H9 (cell line): ENCODE measurements at regions not wholly inside any gene's neighbourhood (a gene's known extent, or its start where the extent isn't known, plus 50 kb on each side); places are given as distances from the start of the nearest gene placed in this dataset.
"Not testable (repeated sequence)": the region's sequence is repeated elsewhere in the genome, so short reads cannot be mapped to it uniquely, and the experiment has no call there.

Experiments used
- DNase-seq: peaks from one replicate; pipeline ENCODE4 v3.0.0-alpha.2; 2017
- H2AFZ ChIP-seq: one replicate; pipeline ENCODE4 v1.6.1; 2013; ENCODE audit warnings: mild to moderate bottlenecking, low read length, control low read depth, moderate library complexity
- H2AK5ac ChIP-seq: 2 replicates; pipeline ENCODE4 v1.6.1; 2013; ENCODE audit warnings: low read length, control low read depth, mixed read lengths; ENCODE audit not compliant: insufficient read length
- H2BK120ac ChIP-seq: one replicate; pipeline ENCODE4 v1.6.1; 2013; ENCODE audit warnings: low read depth, mild to moderate bottlenecking, low read length, control low read depth, inconsistent platforms; ENCODE audit not compliant: poor library complexity, severe bottlenecking
- H2BK12ac ChIP-seq: 2 replicates; pipeline ENCODE4 v1.6.1; 2013; ENCODE audit warnings: low read length, control low read depth, mixed read lengths, low read depth; ENCODE audit not compliant: insufficient read length
- H2BK15ac ChIP-seq: 2 replicates; pipeline ENCODE4 v1.6.1; 2013; ENCODE audit warnings: low read depth, low read length, control low read depth
- H2BK20ac ChIP-seq: one replicate; pipeline ENCODE4 v1.6.1; 2013; ENCODE audit warnings: low read depth, mild to moderate bottlenecking, low read length, control low read depth, inconsistent platforms; ENCODE audit not compliant: poor library complexity, severe bottlenecking
- H2BK5ac ChIP-seq: 2 replicates; pipeline ENCODE4 v1.6.1; 2013; ENCODE audit warnings: low read length, control low read depth, mixed read lengths; ENCODE audit not compliant: insufficient read length
- H3K14ac ChIP-seq: 2 replicates; pipeline ENCODE4 v1.6.1; 2013; ENCODE audit warnings: low read length, control low read depth; ENCODE audit not compliant: insufficient read depth
- H3K18ac ChIP-seq: 2 replicates; pipeline ENCODE4 v1.6.1; 2013; ENCODE audit warnings: low read depth, mild to moderate bottlenecking, mixed read lengths, low read length, control low read depth; ENCODE audit not compliant: insufficient read length
- H3K23ac ChIP-seq: 2 replicates; pipeline ENCODE4 v1.6.1; 2013; ENCODE audit warnings: low read length, control low read depth, mixed read lengths, low read depth; ENCODE audit not compliant: insufficient read length
- H3K23me2 ChIP-seq: 2 replicates; pipeline ENCODE4 v1.6.1; 2013; ENCODE audit warnings: low read depth, mild to moderate bottlenecking, mixed read lengths, low read length, control low read depth; ENCODE audit not compliant: insufficient read length, poor library complexity, severe bottlenecking
- H3K27ac ChIP-seq: 2 replicates; pipeline ENCODE4 v1.5.1; 2013; ENCODE audit warnings: low read length, control low read depth, mixed read lengths, low read depth; ENCODE audit not compliant: insufficient read length
- H3K27me3 ChIP-seq: 2 replicates; pipeline ENCODE4 v1.6.1; 2013; ENCODE audit warnings: low read length, control low read depth, inconsistent platforms; ENCODE audit not compliant: insufficient read depth
- H3K4ac ChIP-seq: 2 replicates; pipeline ENCODE4 v1.6.1; 2013; ENCODE audit warnings: low read depth, mild to moderate bottlenecking, control low read depth, inconsistent platforms, low read length, moderate library complexity
- H3K4me1 ChIP-seq: 2 replicates; pipeline ENCODE4 v1.6.1; 2013; ENCODE audit warnings: low read length, control low read depth, inconsistent platforms; ENCODE audit not compliant: insufficient read depth
- H3K4me2 ChIP-seq: 2 replicates; pipeline ENCODE4 v1.6.1; 2013; ENCODE audit warnings: low read length, control low read depth, mixed read lengths; ENCODE audit not compliant: insufficient read length, insufficient read depth
- H3K56ac ChIP-seq: 2 replicates; pipeline ENCODE4 v1.6.1; 2013; ENCODE audit warnings: low read depth, mild to moderate bottlenecking, mixed read lengths, low read length, control low read depth; ENCODE audit not compliant: insufficient read length
- H3K79me1 ChIP-seq: 2 replicates; pipeline ENCODE4 v1.6.1; 2013; ENCODE audit warnings: low read depth, mild to moderate bottlenecking, moderate library complexity, low read length, control low read depth, inconsistent platforms; ENCODE audit not compliant: insufficient read depth, poor library complexity, severe bottlenecking
- H3K79me2 ChIP-seq: 2 replicates; pipeline ENCODE4 v1.6.1; 2013; ENCODE audit warnings: low read length, control low read depth, inconsistent platforms; ENCODE audit not compliant: insufficient read depth
- H3K9ac ChIP-seq: 2 replicates; pipeline ENCODE4 v1.6.1; 2013; ENCODE audit warnings: low read length, control low read depth, mixed read lengths; ENCODE audit not compliant: insufficient read length; ENCODE audit errors: extremely low read depth
- H3K9me3 ChIP-seq: one replicate; pipeline ENCODE4 v1.6.1; 2013; ENCODE audit warnings: low read depth, low read length, inconsistent platforms; ENCODE audit not compliant: control insufficient read depth
- H3T11ph ChIP-seq: one replicate; pipeline ENCODE4 v1.6.1; 2013; ENCODE audit warnings: mild to moderate bottlenecking, low read length, control low read depth, inconsistent platforms
- H4K20me1 ChIP-seq: one replicate; pipeline ENCODE4 v1.6.1; 2013; ENCODE audit not compliant: control insufficient read depth, insufficient read length, insufficient read depth
- H4K5ac ChIP-seq: 2 replicates; pipeline ENCODE4 v1.6.1; 2013; ENCODE audit warnings: low read depth, mild to moderate bottlenecking, mixed read lengths, low read length, control low read depth; ENCODE audit not compliant: insufficient read length
- H4K8ac ChIP-seq: replicated peaks from 2 replicates; pipeline ENCODE4 v1.6.1; 2013; ENCODE audit warnings: low read length, control low read depth, mixed read lengths, low read depth; ENCODE audit not compliant: insufficient read length
- H4K91ac ChIP-seq: 2 replicates; pipeline ENCODE4 v1.6.1; 2013; ENCODE audit warnings: low read depth, mild to moderate bottlenecking, moderate library complexity, mixed read lengths, low read length, control low read depth; ENCODE audit not compliant: insufficient read length
- H3K27ac Mint-ChIP-seq, 3 experiments: 2 replicates in 2 of 3; 3 replicates in 1 of 3; pipeline ENCODE4 v1.8.0; 2020 to 2021; ENCODE audit warnings: mixed read lengths in 3 of 3, mild to moderate bottlenecking in 1 of 3, moderate library complexity in 1 of 3
- H3K27me3 Mint-ChIP-seq: 2 replicates; pipeline ENCODE4 v1.8.0; 2021; ENCODE audit warnings: low read depth, mild to moderate bottlenecking, moderate library complexity, mixed read lengths
- H3K36me3 Mint-ChIP-seq, 3 experiments: 2 replicates in 2 of 3; 3 replicates in 1 of 3; pipeline ENCODE4 v1.8.0; 2020 to 2021; ENCODE audit warnings: low read depth in 3 of 3, mixed read lengths in 3 of 3; ENCODE audit not compliant: insufficient read depth in 1 of 3
- H3K4me1 Mint-ChIP-seq, 2 experiments: 2 replicates each; pipeline ENCODE4 v1.8.0; 2020; ENCODE audit warnings: mixed read lengths in 2 of 2
- H3K4me3 Mint-ChIP-seq, 2 experiments: 2 replicates in 1 of 2; 3 replicates in 1 of 2; pipeline ENCODE4 v1.8.0; 2020 to 2021; ENCODE audit warnings: mild to moderate bottlenecking in 2 of 2, mixed read lengths in 2 of 2, moderate library complexity in 1 of 2
- H3K9me3 Mint-ChIP-seq, 2 experiments: 2 replicates in 1 of 2; 3 replicates in 1 of 2; pipeline ENCODE4 v1.8.0; 2020; ENCODE audit warnings: mild to moderate bottlenecking in 2 of 2, mixed read lengths in 2 of 2, moderate library complexity in 1 of 2
- CTCF ChIP-seq: fragments of 200-600 bp; sonication (generic); conservative IDR thresholded peaks from 3 replicates; pipeline ENCODE4 v1.8.0; 2021; ENCODE audit warnings: antibody characterized with exemption, mild to moderate bottlenecking
- WGBS: extraction: QIAGEN DNeasy Blood & Tissue Kit; methylation state at CpG from one replicate; pipeline ENCODE4 v1.1.7; 2013; ENCODE audit warnings: missing lambda C conversion rate, low lambda C conversion rate, mixed read lengths; ENCODE audit not compliant: insufficient read length; ENCODE audit errors: extremely low coverage; 5-methylcytosine and 5-hydroxymethylcytosine counted together

DNA sequence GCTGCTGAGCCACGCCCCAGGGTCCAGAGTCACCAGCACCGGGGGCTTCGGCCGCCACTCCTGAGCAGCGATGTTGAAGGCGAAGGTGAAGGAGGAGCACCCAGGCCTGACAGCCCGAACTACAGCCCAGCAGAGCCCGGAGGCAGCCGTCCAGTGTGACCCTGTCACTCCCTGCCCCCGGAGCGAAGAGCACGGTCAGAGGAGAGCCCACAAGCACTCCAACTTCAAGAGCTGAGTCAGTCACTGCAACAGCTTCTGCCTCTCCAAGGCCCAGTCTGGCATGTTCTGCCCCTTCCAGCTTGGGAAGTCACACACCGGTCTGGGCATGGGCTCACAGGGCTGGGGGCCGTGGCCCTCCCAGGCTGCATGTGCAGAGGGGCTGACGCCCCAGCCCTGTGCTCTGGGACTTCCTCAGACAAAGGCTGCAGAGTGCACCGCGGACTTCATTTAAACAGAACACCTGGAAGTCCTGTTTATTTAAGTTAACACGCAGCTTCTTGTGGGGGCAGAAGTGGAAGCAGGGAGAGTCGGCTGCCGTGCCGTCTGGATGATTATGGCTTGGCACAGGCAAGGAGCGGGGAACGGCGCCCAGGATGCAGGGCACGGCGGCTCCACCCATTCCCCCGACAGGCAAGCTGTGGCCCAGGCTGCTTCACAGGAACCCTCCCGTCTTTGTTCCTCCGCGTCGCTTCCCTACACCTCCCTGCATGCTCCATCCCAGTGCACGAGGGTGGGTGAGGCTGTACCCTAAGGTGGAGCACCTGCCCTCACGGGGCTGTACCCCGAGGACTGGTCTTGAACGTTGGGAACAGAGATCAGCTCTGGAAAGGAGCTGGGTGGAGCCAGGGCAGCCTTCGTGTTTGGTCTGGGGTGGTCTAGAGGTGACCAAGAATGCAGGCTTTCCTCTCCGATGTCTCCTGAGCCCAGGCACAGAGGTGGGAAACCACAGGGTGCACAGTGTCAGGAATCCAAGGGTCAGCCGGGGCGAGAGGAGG is 68.9 kb upstream of the METRNL start:
- Histone ChIP-seq H2AFZ (no peak overlapping the region), H3T11ph (no peak overlapping the region), H3K27ac (no peak overlapping the region), H3K9me3 (no peaks in the 10 kb centered on the region), H4K5ac (no peak overlapping the region), H3K18ac (peak overlapping the region; percentile 39), H2BK5ac (no peak overlapping the region), H2BK15ac (no peak overlapping the region), H4K20me1 (no peaks in the 10 kb centered on the region), H3K14ac (peak overlapping the region; percentile 81), H3K23ac (no peak overlapping the region), H3K27me3 (no peaks in the 10 kb centered on the region), H3K23me2 (no peaks in the 10 kb centered on the region), H2AK5ac (no peak overlapping the region), H3K4me1 (no peaks in the 10 kb centered on the region; the same call in 1 of the 2 replicates), H2BK12ac (no peak overlapping the region), H3K79me1 (no peaks in the 10 kb centered on the region), H3K9ac (no peak overlapping the region), H3K4ac (no peak overlapping the region), H3K56ac (no peak overlapping the region), H2BK120ac (no peak overlapping the region), H2BK20ac (no peak overlapping the region), H4K91ac (no peak overlapping the region), H4K8ac (no peak overlapping the region), H3K4me2 (no peak overlapping the region), H3K79me2 (no peaks in the 10 kb centered on the region)
- DNase-seq, result no peak
- WGBS, result no CpG with 5 or more reads among the region's 39 CpGs
- peak overlapping the region in 2 of 3 experiments; percentile 24 to 27; a peak in 2 of 7 replicates for H3K27ac Mint-ChIP-seq
- no peak for TF ChIP-seq CTCF
- H3K9me3 Mint-ChIP-seq, result no peaks in the 10 kb centered on the region; a peak in 1 of 5 replicates
- H3K4me3 Mint-ChIP-seq, result no peak overlapping the region
- H3K4me1 Mint-ChIP-seq, result peaks cover 4 to 17% of the 10 kb centered on the region in 2 experiments
- no peaks in the 10 kb centered on the region for H3K27me3 Mint-ChIP-seq
- peaks cover 3 to 11% (median 3%) of the 10 kb centered on the region in 3 experiments; a peak in 3 of 7 replicates for H3K36me3 Mint-ChIP-seq

- H3K27me3 Mint-ChIP-seq, H2BK5ac ChIP-seq, DNase-seq, H3K23me2 ChIP-seq, H3K4me2 ChIP-seq, H3K23ac ChIP-seq, H3K79me2 ChIP-seq, H4K5ac ChIP-seq, H3K27ac ChIP-seq, H3K9me3 Mint-ChIP-seq, H3K18ac ChIP-seq, H2AK5ac ChIP-seq, H3K4me3 Mint-ChIP-seq, H3K36me3 Mint-ChIP-seq, H3K9ac ChIP-seq, H3K79me1 ChIP-seq, H4K8ac ChIP-seq, H2BK15ac ChIP-seq, H3K56ac ChIP-seq, H4K20me1 ChIP-seq, H3K14ac ChIP-seq, H3K4me1 ChIP-seq, H2AFZ ChIP-seq, H3T11ph ChIP-seq, H2BK20ac ChIP-seq, H4K91ac ChIP-seq, H3K27me3 ChIP-seq, H2BK12ac ChIP-seq, H3K9me3 ChIP-seq, H3K4ac ChIP-seq, H2BK120ac ChIP-seq: not testable (repeated sequence)
- Mint-ChIP-seq H3K4me1 (peaks cover 4 to 17% of the 10 kb centered on the region in 2 experiments), H3K27ac (peak overlapping the region in 1 of 3 experiments; percentile 32; a peak in 1 of 7 replicates)
- no CpG with 5 or more reads among the region's 19 CpGs for WGBS
Observed at GRCh38 chr17:83011676-83012075, 67.7 kb upstream of the METRNL start.
